ENCODE measurements at regions not wholly inside any gene's neighbourhood (a gene's known extent, or its start where the extent isn't known, plus 50 kb on each side); places are given as distances from the start of the nearest gene placed in this dataset.

DNA sequence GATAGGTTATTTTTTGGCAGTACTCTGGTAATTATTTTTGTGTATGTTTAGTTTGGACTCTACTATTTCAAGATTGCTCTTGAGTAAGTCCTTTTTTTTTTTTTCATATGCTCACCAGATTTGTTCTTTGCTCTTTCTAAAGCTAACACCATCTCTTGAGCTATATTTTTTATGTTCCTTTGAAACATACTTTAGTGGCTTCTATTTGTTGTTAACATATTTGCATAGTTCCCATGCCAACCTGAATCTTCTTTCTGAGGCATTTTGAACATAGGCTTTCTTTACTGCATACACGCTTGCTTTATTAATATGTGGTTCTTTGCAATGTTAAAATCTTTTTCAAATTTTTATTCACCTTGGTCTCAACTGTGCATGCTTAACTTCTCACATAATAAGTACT, 1644.9 kb downstream of the SUCLG1 start:
- no peak for ATAC-seq
- 86 to 100% methylated on average over 1 of the region's 1 CpG for WGBS, 2 donors
- TF ChIP-seq, protein P1, sequence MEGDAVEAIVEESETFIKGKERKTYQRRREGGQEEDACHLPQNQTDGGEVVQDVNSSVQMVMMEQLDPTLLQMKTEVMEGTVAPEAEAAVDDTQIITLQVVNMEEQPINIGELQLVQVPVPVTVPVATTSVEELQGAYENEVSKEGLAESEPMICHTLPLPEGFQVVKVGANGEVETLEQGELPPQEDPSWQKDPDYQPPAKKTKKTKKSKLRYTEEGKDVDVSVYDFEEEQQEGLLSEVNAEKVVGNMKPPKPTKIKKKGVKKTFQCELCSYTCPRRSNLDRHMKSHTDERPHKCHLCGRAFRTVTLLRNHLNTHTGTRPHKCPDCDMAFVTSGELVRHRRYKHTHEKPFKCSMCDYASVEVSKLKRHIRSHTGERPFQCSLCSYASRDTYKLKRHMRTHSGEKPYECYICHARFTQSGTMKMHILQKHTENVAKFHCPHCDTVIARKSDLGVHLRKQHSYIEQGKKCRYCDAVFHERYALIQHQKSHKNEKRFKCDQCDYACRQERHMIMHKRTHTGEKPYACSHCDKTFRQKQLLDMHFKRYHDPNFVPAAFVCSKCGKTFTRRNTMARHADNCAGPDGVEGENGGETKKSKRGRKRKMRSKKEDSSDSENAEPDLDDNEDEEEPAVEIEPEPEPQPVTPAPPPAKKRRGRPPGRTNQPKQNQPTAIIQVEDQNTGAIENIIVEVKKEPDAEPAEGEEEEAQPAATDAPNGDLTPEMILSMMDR (IDR thresholded peaks at IDR 0.05) = no peak
- no peak overlapping the region for H3K27ac ChIP-seq
- H3K4me3 ChIP-seq = no peak overlapping the region
- H3K36me3 ChIP-seq = no peaks in the 10 kb centered on the region
- no peak for FAIRE-seq
- no peaks in the 10 kb centered on the region for H3K4me1 ChIP-seq
- intact Hi-C loops (cut with DNase I) = no loop called here
- no peaks in the 10 kb centered on the region for H3K9me3 ChIP-seq
- DNase-seq = no peak
- H3K27me3 ChIP-seq = no peaks in the 10 kb centered on the region

DNA sequence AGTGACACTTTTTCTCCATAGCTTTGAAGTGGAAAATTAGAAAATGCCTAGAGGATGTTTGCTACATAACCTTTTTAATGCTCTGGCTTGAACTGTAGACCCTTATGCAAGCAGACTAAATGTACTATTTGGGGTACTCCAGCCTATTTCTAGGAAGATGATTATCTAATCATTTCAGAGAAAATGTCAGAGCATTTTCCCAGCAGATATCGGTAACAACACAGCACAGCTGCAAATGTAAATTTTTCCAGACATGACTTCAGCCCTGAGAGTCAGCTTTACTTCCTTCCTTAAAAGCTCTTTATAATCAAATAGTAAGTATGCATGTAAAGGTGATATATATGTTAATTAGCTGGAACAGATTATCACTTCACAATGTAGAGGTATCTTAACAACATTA, 1647.1 kb downstream of the SUCLG1 start:
- Histone ChIP-seq H3K9me3 (no peaks in the 10 kb centered on the region), H3K27me3 (no peaks in the 10 kb centered on the region), H3K4me3 (no peak overlapping the region), H3K36me3 (no peaks in the 10 kb centered on the region), H3K4me1 (no peaks in the 10 kb centered on the region), H3K27ac (no peak overlapping the region)
- ATAC-seq (no peak), FAIRE-seq (no peak), DNase-seq (no peak)
- intact Hi-C loops (cut with DNase I) = no loop called here
- 56 to 60% methylated on average over 1 of the region's 1 CpG for WGBS, 2 donors
- TF ChIP-seq, protein P1 (IDR thresholded peaks at IDR 0.05) = no peak

DNA sequence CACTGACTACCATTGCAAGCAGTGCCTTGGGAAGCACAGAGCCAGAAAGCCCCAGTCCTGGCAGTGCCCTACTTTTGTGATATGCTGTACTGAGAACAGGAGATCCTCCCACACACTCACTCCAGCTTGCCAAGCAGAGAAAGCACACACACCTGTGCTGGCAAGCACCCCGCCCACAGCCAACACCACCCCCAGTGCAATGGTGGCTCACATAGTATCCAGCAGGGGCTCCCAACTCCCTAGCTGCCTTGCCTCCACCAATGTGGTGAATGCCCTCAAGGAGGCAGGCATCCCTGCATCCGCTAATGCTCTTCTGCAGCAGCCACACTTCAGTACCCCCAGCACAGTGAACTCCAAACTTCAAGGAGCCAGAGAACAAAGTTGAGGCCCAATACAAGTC, 1655.8 kb downstream of the SUCLG1 start:
- Histone ChIP-seq H3K27me3 (no peaks in the 10 kb centered on the region), H3K27ac (no peak overlapping the region), H3K4me3 (no peak overlapping the region), H3K4me1 (no peaks in the 10 kb centered on the region), H3K36me3 (no peaks in the 10 kb centered on the region), H3K9me3 (no peaks in the 10 kb centered on the region)
- no peak for FAIRE-seq
- TF ChIP-seq, protein P1 (IDR thresholded peaks at IDR 0.05) = no peak
- no peak for DNase-seq
- 89 to 91% methylated on average over 2 of the region's 2 CpGs for WGBS, 2 donors
- no peak for ATAC-seq
- intact Hi-C loops (cut with DNase I) = no loop called here

DNA sequence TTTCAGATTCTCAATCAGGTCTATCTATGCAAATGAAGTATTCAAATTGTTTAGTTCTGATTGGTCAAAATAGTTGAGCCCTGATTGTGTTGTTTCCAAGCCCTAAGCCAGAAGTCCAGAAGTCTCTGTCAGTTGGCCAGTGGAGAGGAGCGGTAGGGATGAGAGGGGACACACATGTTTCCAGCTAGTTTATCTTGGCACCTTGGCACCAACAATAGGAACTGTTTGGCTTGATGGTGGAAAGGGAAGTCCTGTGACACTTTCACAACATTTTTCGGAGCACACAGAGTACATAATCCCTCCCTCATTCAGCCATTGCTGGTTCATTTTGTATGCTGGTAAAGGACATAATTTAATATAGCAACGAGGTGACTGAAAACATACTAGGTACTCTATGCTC, 1661.6 kb downstream of the SUCLG1 start:
- FAIRE-seq = no peak
- TF ChIP-seq, protein P1 (IDR thresholded peaks at IDR 0.05) = no peak
- Histone ChIP-seq H3K27me3 (no peaks in the 10 kb centered on the region), H3K9me3 (no peaks in the 10 kb centered on the region), H3K27ac (no peak overlapping the region), H3K4me3 (no peak overlapping the region), H3K4me1 (no peaks in the 10 kb centered on the region), H3K36me3 (no peaks in the 10 kb centered on the region)
- 71 to 77% methylated on average over 3 of the region's 3 CpGs for WGBS, 2 donors
- no peak for DNase-seq
- ATAC-seq = no peak
- intact Hi-C loops (cut with DNase I) = no loop called here

DNA sequence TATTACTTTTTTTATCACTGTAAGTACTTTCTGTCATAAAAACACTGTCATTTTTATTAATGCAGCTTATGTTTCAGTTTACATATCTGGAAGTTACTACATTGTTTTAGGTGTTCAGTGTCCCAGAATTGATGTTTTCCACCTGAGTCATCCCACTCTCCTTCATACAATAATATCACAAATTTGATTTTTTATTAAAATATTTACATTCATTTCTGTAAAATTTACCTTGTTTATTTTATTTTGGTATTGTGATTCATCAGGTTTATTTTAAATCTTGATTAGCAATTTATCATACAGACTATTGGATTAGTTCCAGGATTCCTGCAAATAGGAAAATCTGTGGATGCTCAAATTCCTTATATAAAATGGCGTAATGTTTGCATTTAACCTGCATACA, 1662.9 kb downstream of the SUCLG1 start:
- intact Hi-C loops (cut with DNase I) = no loop called here

More for the DNA sequence above, 1662.9 kb downstream of the SUCLG1 start:
- no peaks in the 10 kb centered on the region for H3K36me3 ChIP-seq
- FAIRE-seq (peak; percentile 51), ATAC-seq (no peak), DNase-seq (no peak)
- no peak overlapping the region for H3K27ac ChIP-seq
- H3K9me3 ChIP-seq = no peaks in the 10 kb centered on the region
- H3K4me1 ChIP-seq = no peaks in the 10 kb centered on the region
- 88% methylated on average over 1 of the region's 1 CpG for WGBS, 2 donors
- TF ChIP-seq, protein P1 (IDR thresholded peaks at IDR 0.05) = no peak
- no peak overlapping the region for H3K4me3 ChIP-seq
- H3K27me3 ChIP-seq = no peaks in the 10 kb centered on the region

Measured in pancreas (tissue), 10 donors.